IMR-90 (cell line): ENCODE measurements at regions not wholly inside any gene's neighbourhood (a gene's known extent, or its start where the extent isn't known, plus 50 kb on each side); places are given as distances from the start of the nearest gene placed in this dataset.

Experiments used
- CEBPB ChIP-seq: IDR thresholded peaks from 2 replicates; pipeline ENCODE4 v1.6.1; 2012; ENCODE audit warnings: low read depth, low read length, improper control_type of control experiment
- CHD1 ChIP-seq: IDR thresholded peaks from 2 replicates; pipeline ENCODE4 v1.6.1; 2012; ENCODE audit warnings: low read depth, low read length, improper control_type of control experiment
- CTCF ChIP-seq: conservative IDR thresholded peaks from 2 replicates; pipeline ENCODE4 v1.5.1; 2012; ENCODE audit warnings: mild to moderate bottlenecking, low read depth, low read length, improper control_type of control experiment
- FOS ChIP-seq: fragments of 150-350 bp; IDR thresholded peaks from 2 replicates; pipeline ENCODE4 v1.6.1; 2016; ENCODE audit warnings: low read depth, low read length
- MAFK ChIP-seq: IDR thresholded peaks from 2 replicates; pipeline ENCODE4 v1.6.1; 2012; ENCODE audit warnings: low read depth, low read length, improper control_type of control experiment
- MAZ ChIP-seq: IDR thresholded peaks from 2 replicates; pipeline ENCODE4 v1.6.1; 2012; ENCODE audit warnings: low read depth, mild to moderate bottlenecking, low read length, improper control_type of control experiment, moderate library complexity, borderline replicate concordance
- MXI1 ChIP-seq: IDR thresholded peaks from 2 replicates; pipeline ENCODE4 v1.6.1; 2012; ENCODE audit warnings: low read depth, mild to moderate bottlenecking, low read length, moderate library complexity, borderline replicate concordance
- NFE2L2 ChIP-seq: fragments of 150-350 bp; IDR thresholded peaks from 2 replicates; pipeline ENCODE4 v1.6.1; 2016; ENCODE audit warnings: low read depth, mild to moderate bottlenecking, low read length
- POLR2A ChIP-seq: IDR thresholded peaks from 2 replicates; pipeline ENCODE4 v1.6.1; 2012; ENCODE audit warnings: mild to moderate bottlenecking, low read depth, low read length
- RAD21 ChIP-seq: IDR thresholded peaks from 2 replicates; pipeline ENCODE4 v1.6.1; 2012; ENCODE audit warnings: low read length, improper control_type of control experiment
- SMC3 ChIP-seq: fragments of 150-350 bp; IDR thresholded peaks from 2 replicates; pipeline ENCODE4 v1.6.1; 2016; ENCODE audit warnings: low read depth, mild to moderate bottlenecking, antibody characterized with exemption, low read length, moderate library complexity
- USF2 ChIP-seq: fragments of 150-350 bp; IDR thresholded peaks from 2 replicates; pipeline ENCODE4 v1.6.1; 2017; ENCODE audit warnings: mild to moderate bottlenecking, antibody characterized with exemption, low read length, low read depth

- TF ChIP-seq RAD21 = no peak
- no peak for TF ChIP-seq SMC3
- no peak for TF ChIP-seq CTCF
- TF ChIP-seq POLR2A = no peak
- TF ChIP-seq FOS = no peak
- no peak for TF ChIP-seq NFE2L2
- no peak for TF ChIP-seq USF2
- no peak for TF ChIP-seq MAZ
- TF ChIP-seq MAFK = no peak
- no peak for TF ChIP-seq MXI1
- TF ChIP-seq CHD1 = no peak
- no peak for TF ChIP-seq CEBPB
Observed at GRCh38 chr1:198856601-198857000, 217.8 kb downstream of the PTPRC start.
